CD4-positive, alpha-beta T cell treated with Interleukin-17A for 1 hour (primary cell): ENCODE measurements at regions not wholly inside any gene's neighbourhood (a gene's known extent, or its start where the extent isn't known, plus 50 kb on each side); places are given as distances from the start of the nearest gene placed in this dataset.

Experiments
- DNase-seq: peaks from one replicate; pipeline ENCODE4 v3.0.0-alpha.2; 2020

- DNase-seq = no peak
These were observed 120.0 kb downstream of the UQCRFS1 start for GRCh38 chr19:29092712-29093552.

- no peak for DNase-seq
These were observed 122.0 kb downstream of the UQCRFS1 start for GRCh38 chr19:29090783-29091526.

GRCh38 chr19:29089315-29089870, 123.6 kb downstream of the UQCRFS1 start:
- no peak for DNase-seq

GRCh38 chr19:29088761-29089160, 124.2 kb downstream of the UQCRFS1 start:
- DNase-seq = no peak

- DNase-seq = no peak
These were observed 126.3 kb downstream of the UQCRFS1 start for GRCh38 chr19:29086646-29087045.

- no peak for DNase-seq
These were observed 126.8 kb downstream of the UQCRFS1 start for GRCh38 chr19:29086182-29086581.

GRCh38 chr19:29085630-29086029, 127.3 kb downstream of the UQCRFS1 start:
- DNase-seq = no peak

- no peak for DNase-seq
These were observed 127.7 kb downstream of the UQCRFS1 start for GRCh38 chr19:29085206-29085605.

- DNase-seq = no peak
These were observed 128.7 kb downstream of the UQCRFS1 start for GRCh38 chr19:29084266-29084665.

GRCh38 chr19:29083863-29084262, 129.1 kb downstream of the UQCRFS1 start:
- DNase-seq = no peak

GRCh38 chr19:29079356-29080032, 133.5 kb downstream of the UQCRFS1 start:
- DNase-seq = no peak

- no peak for DNase-seq
These were observed 136.0 kb downstream of the UQCRFS1 start for GRCh38 chr19:29076963-29077362.

- DNase-seq = no peak
These were observed 136.8 kb downstream of the UQCRFS1 start for GRCh38 chr19:29076161-29076560.

GRCh38 chr19:29075149-29075548, 137.8 kb downstream of the UQCRFS1 start:
- no peak for DNase-seq

- no peak for DNase-seq
These were observed 138.4 kb downstream of the UQCRFS1 start for GRCh38 chr19:29074579-29074978.

- DNase-seq = no peak
These were observed 145.1 kb downstream of the UQCRFS1 start for GRCh38 chr19:29067831-29068230.

- DNase-seq = no peak
These were observed 150.2 kb downstream of the UQCRFS1 start for GRCh38 chr19:29062475-29063435.

- DNase-seq = no peak
These were observed 152.1 kb downstream of the UQCRFS1 start for GRCh38 chr19:29060813-29061364.

GRCh38 chr19:29056535-29056934, 156.4 kb downstream of the UQCRFS1 start:
- no peak for DNase-seq

GRCh38 chr19:29054886-29055675, 157.9 kb downstream of the UQCRFS1 start:
- DNase-seq = no peak

GRCh38 chr19:29048873-29049272, 164.1 kb downstream of the UQCRFS1 start:
- DNase-seq = no peak
